ENCODE measurements at regions not wholly inside any gene's neighbourhood (a gene's known extent, or its start where the extent isn't known, plus 50 kb on each side); places are given as distances from the start of the nearest gene placed in this dataset.
"Not testable (repeated sequence)": the region's sequence is repeated elsewhere in the genome, so short reads cannot be mapped to it uniquely, and the experiment has no call there.

DNA sequence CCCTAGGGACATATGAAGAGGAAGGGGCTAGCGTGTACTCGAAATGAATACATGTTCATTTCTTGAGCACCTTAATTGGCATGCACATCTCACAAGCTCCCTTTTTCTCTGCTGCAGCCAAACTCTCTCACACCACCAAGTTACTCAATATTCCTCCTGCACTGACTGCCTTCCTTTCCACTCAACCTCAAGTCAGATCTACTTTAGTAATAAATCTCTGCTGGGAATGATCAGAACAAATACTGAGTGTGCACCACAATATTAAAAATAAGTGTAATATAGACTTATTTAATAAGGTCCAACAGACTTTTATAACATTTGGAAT is 995.8 kb upstream of the WWC1 start:
- Mint-ChIP-seq H3K27ac (no peak overlapping the region), H3K36me3 (ENCODE audit: low read depth) (no peaks in the 10 kb centered on the region), H3K9me3 (peaks cover 16% of the 10 kb centered on the region), H3K4me1 (ENCODE audit: low read depth) (no peaks in the 10 kb centered on the region), H3K27me3 (ENCODE audit: low read depth) (no peaks in the 10 kb centered on the region), H3K4me3 (no peak overlapping the region)
- no peak for DNase-seq (ENCODE audit: low spot score)

DNA sequence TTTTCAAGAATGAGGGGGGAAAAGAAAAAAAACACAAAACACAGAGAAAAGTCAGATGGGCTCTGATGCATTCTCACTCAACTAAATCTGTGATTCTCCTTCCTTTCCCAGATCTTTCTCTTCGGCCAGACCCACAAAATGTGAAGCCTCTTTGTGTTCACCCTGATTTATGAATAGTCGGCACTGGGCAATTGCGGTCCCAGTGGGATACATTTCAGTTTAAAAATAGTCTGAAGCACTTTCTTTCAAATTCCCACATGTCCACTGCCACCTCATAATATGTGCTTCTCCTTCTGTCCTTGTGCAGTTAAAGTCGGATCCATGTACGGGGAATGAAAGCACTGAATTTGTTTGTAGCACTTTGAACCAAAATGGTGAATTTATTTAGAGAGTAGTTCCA is 995.4 kb upstream of the WWC1 start:
- Mint-ChIP-seq H3K4me1 (ENCODE audit: low read depth) (no peaks in the 10 kb centered on the region), H3K27me3 (ENCODE audit: low read depth) (no peaks in the 10 kb centered on the region), H3K27ac (no peak overlapping the region), H3K9me3 (peaks cover 16% of the 10 kb centered on the region), H3K36me3 (ENCODE audit: low read depth) (no peaks in the 10 kb centered on the region), H3K4me3 (no peak overlapping the region)
- DNase-seq (ENCODE audit: low spot score), result no peak

DNA sequence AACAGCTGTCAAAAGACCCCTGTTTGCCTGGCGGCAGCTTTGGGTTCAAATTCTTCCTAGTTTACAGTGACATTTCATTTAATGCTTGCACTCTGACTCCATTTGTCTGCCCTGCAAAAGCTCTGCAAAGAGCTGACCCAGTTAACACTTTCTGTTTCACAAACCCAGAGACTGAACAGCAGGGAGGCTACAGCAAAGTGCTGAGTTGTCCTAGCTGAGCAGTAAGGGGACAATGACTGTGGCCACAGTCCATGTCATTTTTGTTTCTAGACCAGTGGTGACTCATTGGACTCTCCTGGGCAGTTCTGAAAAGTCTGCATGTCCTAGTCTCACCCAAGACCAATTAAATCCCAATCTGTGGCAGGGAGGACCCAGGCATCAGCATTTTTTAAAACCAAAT is 994.8 kb upstream of the WWC1 start:
- no peaks in the 10 kb centered on the region for H3K36me3 Mint-ChIP-seq (ENCODE audit: low read depth)
- no peak overlapping the region for H3K27ac Mint-ChIP-seq
- H3K4me3 Mint-ChIP-seq, result no peak overlapping the region
- H3K9me3 Mint-ChIP-seq, result peaks cover 21% of the 10 kb centered on the region
- no peak for DNase-seq (ENCODE audit: low spot score)
- H3K4me1 Mint-ChIP-seq (ENCODE audit: low read depth), result no peaks in the 10 kb centered on the region
- H3K27me3 Mint-ChIP-seq (ENCODE audit: low read depth), result no peaks in the 10 kb centered on the region

DNA sequence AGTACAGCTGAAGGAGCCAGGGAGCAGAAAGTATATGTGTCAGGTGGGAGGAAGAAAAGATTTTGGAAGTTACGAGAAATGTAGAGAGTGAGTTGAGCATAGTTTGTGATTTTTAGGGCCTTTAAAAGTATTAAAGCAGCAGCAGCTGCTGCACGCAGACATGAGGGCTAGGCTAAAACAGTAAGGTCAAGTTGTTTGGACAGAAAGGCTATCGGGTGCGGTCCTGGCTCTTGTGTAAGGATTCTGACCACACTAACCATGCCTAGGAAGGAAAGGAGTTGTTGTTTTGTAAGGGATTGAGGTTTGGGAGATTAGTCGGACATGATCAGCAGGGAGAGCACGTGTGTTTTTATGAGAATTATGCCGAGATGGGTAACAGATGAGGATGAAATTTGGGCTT is 991.6 kb upstream of the WWC1 start:
- H3K27ac Mint-ChIP-seq; H3K36me3 Mint-ChIP-seq (ENCODE audit: low read depth); H3K4me1 Mint-ChIP-seq (ENCODE audit: low read depth); DNase-seq (ENCODE audit: low spot score); H3K4me3 Mint-ChIP-seq; H3K27me3 Mint-ChIP-seq (ENCODE audit: low read depth): not testable (repeated sequence)
- peaks cover 28% of the 10 kb centered on the region for H3K9me3 Mint-ChIP-seq

DNA sequence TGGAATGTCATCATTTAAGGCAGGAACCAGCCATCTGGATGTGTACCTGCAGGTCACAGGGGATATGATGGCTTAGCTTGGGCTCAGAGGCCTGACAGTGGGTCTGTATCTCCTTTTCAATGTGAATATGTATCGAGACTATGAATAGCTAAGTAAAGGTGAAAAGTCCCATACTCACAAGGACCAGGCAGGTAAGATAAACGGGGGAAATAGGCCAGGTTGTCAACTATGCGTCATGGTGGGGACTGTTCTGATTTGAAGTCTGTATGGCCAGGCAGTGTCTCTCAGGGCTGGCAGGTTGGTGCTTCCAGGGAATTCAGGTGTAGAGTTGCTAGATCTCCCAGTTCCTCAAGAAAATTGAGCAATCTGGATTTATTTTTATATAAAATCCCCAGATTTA is 987.9 kb upstream of the WWC1 start:
- H3K27me3 Mint-ChIP-seq (ENCODE audit: low read depth), result no peaks in the 10 kb centered on the region
- H3K27ac Mint-ChIP-seq, result no peak overlapping the region
- DNase-seq (ENCODE audit: low spot score), result no peak
- H3K4me3 Mint-ChIP-seq, result no peak overlapping the region
- H3K4me1 Mint-ChIP-seq (ENCODE audit: low read depth), result no peaks in the 10 kb centered on the region
- H3K36me3 Mint-ChIP-seq (ENCODE audit: low read depth), result no peaks in the 10 kb centered on the region
- H3K9me3 Mint-ChIP-seq, result peaks cover 35% of the 10 kb centered on the region

DNA sequence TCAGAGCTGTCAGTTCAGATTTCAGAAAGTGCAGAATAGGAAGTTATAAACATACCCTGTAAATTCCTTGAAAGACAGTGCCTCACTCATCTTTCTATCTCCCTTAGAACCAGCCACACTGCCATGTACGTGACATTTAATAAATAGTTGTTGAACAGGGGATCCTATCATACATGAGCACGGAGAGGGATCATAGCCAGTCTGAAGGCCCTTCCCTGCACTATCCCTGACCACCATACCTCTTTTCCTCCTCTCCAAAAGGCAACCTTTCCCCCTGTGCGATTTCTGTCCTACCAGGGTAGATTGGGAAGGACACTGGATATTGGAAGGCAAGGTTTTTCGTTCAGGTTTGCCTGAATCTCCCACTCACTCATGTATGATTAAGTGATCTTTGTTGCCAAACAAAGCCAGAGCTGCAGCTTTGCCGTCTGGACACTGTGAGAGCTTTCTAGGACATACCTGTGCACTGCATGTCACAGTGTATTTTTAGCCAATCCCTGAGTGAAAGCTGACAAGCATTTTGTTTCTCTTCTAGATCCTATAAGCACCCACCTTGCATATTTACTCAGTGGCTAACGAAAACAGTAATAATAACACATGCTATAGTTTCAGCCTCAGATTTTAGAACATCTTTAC is 986.5 kb upstream of the WWC1 start:
- Mint-ChIP-seq H3K27ac (no peak overlapping the region), H3K36me3 (ENCODE audit: low read depth) (no peaks in the 10 kb centered on the region), H3K9me3 (peaks cover 31% of the 10 kb centered on the region), H3K4me1 (ENCODE audit: low read depth) (no peaks in the 10 kb centered on the region), H3K4me3 (no peak overlapping the region), H3K27me3 (ENCODE audit: low read depth) (no peaks in the 10 kb centered on the region)
- DNase-seq (ENCODE audit: low spot score), result no peak

DNA sequence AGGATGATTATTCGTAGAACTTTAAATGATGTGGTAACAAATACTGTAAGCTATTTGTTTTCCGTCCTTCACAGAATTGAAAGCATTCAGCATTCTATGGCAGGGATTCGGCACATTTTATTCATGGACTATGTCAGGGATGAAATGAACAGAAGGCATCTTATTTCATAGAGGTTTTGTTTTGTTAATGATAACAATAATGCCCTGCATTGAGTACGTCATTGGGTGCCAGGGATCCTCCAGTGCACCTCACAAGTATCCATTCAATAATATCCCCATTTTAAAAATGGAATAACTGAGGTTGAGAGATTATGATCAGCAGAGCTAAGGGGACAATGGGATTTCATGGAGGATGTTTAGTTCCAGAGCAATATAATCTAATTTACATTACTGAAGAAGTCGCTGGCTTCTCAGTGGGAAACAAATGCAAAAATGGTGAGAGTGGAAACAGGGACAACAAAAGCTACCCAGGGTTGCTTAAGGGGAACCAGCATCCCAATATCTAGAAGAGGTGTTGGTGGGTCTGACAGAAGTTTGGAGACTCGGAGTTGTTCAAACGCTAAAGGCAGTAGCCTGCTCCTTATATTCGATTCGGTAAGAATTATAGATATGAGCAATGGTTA is 985.7 kb upstream of the WWC1 start:
- Mint-ChIP-seq H3K4me1 (ENCODE audit: low read depth) (no peaks in the 10 kb centered on the region), H3K27ac (no peak overlapping the region)

DNA sequence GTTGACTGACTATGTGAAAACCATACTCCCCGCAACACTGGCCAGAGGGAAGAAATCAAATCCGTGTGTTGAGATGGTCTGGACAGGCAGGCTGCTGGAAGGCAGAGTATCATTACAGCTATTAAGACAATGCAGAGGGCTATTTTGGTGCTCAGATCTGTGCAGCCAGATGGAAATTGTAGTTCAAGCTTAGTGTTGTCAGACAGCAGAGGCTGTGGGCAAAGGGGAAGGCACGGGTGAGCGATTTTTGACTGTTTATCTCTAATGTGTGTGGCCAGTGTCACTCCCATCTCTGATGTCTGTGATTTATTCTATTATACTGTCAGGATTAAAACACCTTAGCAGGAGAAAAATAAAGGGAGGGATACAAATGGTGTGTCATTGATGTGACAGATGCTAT is 984.4 kb upstream of the WWC1 start:
- Mint-ChIP-seq H3K4me1 (ENCODE audit: low read depth) (no peaks in the 10 kb centered on the region), H3K27me3 (ENCODE audit: low read depth) (no peaks in the 10 kb centered on the region), H3K36me3 (ENCODE audit: low read depth) (no peaks in the 10 kb centered on the region), H3K27ac (no peak overlapping the region), H3K9me3 (peaks cover 18% of the 10 kb centered on the region), H3K4me3 (no peak overlapping the region)
- no peak for DNase-seq (ENCODE audit: low spot score)

More for the DNA sequence above, 985.7 kb upstream of the WWC1 start:
- DNase-seq (ENCODE audit: low spot score), result no peak
- Mint-ChIP-seq H3K27me3 (ENCODE audit: low read depth) (no peaks in the 10 kb centered on the region), H3K4me3 (no peak overlapping the region), H3K36me3 (ENCODE audit: low read depth) (no peaks in the 10 kb centered on the region), H3K9me3 (peaks cover 23% of the 10 kb centered on the region)

DNA sequence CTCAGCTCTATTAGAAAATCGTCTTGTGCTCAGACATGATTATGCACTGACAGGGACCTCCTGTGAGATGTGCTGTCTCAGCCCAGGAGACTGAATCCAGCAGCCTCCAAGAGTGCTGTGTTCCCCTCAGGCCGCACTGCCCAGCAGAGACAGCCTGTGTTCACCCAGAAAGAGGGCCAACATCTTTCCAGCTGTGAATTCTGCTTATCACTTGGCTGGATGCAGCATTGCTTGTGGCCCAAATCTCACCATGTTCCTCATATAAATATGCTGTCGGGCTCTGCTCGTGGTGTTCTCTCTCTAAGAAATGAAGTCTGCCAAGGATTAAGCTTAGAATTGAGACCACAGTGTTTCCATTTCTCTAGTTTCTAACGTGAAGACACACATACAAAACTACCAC is 983.0 kb upstream of the WWC1 start:
- no peaks in the 10 kb centered on the region for H3K27me3 Mint-ChIP-seq (ENCODE audit: low read depth)
- no peak overlapping the region for H3K27ac Mint-ChIP-seq
- H3K4me3 Mint-ChIP-seq, result no peak overlapping the region
- DNase-seq (ENCODE audit: low spot score), result no peak
- peaks cover 11% of the 10 kb centered on the region for H3K9me3 Mint-ChIP-seq
- H3K36me3 Mint-ChIP-seq (ENCODE audit: low read depth), result no peaks in the 10 kb centered on the region
- H3K4me1 Mint-ChIP-seq (ENCODE audit: low read depth), result no peaks in the 10 kb centered on the region

DNA sequence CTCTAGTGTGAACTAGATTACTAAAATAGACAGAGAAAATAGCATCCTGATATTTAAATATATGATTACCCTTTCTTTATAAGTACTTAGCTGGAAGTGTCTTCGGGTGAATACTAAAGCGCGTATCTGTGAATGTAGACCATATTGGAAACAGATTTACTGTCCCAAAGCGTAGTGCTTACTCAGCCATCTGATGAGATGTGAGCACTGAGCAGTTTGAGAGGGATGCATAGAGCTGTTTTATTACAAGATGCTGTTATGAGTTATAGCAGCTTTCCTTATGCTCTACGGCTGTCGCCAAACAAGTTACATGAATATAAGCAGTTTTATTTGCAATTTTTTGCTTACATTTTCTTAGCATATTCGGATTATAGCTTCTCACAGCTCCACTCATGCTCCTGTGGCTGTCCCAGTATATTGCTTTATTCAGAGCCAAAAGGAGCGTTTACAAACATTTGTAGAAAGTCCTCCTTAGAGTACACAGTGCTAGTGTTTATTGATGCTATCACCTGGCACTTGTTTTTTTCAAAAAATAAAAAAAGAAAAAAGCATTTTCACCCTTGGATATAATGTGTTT is 981.4 kb upstream of the WWC1 start:
- H3K36me3 Mint-ChIP-seq (ENCODE audit: low read depth), result no peaks in the 10 kb centered on the region
- no peak overlapping the region for H3K4me3 Mint-ChIP-seq
- H3K4me1 Mint-ChIP-seq (ENCODE audit: low read depth), result no peaks in the 10 kb centered on the region
- DNase-seq (ENCODE audit: low spot score), result no peak
- H3K27ac Mint-ChIP-seq, result no peak overlapping the region
- H3K27me3 Mint-ChIP-seq (ENCODE audit: low read depth), result no peaks in the 10 kb centered on the region
- peaks cover 14% of the 10 kb centered on the region for H3K9me3 Mint-ChIP-seq

DNA sequence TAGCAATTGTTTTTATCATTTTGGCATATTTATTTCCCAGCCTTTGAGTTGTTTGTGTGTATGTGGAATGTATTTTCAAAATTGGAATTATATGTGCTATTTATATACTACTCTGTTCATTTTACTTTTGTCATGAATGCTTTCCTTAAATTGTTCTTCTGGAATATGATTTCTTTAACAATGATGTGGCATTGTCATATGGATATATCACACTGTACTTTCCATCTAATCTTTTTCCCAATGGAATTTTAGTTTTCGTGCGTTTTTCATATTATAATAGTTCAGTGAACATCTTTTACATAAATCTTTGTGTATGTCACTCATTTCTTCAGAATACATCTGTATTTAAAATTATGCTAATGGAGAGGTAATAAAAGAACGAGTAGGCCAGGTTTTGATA is 980.1 kb upstream of the WWC1 start:
- Mint-ChIP-seq H3K36me3 (ENCODE audit: low read depth) (no peaks in the 10 kb centered on the region), H3K4me1 (ENCODE audit: low read depth) (no peaks in the 10 kb centered on the region), H3K27ac (no peak overlapping the region), H3K4me3 (no peak overlapping the region), H3K9me3 (peaks cover 14% of the 10 kb centered on the region), H3K27me3 (ENCODE audit: low read depth) (no peaks in the 10 kb centered on the region)
- no peak for DNase-seq (ENCODE audit: low spot score)

DNA sequence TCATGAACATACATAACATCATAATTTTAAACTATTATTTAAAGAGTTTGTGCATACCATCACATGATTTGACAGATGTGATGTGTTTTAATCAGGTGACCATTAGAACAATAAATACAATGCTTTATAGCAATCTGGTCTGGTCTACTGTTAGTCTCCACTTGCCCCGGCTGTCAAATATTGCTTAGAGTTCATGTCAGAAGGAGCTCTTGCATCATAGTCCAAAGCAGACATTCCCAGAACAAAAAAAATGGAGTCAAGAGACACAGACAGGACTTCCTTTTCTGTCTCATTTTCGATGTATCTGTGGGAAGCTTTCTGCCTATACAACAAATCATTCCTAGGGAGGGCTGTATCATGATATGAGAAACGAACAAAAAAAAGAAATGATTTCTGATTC is 979.2 kb upstream of the WWC1 start:
- H3K36me3 Mint-ChIP-seq (ENCODE audit: low read depth), result no peaks in the 10 kb centered on the region
- no peaks in the 10 kb centered on the region for H3K27me3 Mint-ChIP-seq (ENCODE audit: low read depth)
- H3K9me3 Mint-ChIP-seq, result peaks cover 10% of the 10 kb centered on the region
- H3K4me3 Mint-ChIP-seq, result no peak overlapping the region
- no peaks in the 10 kb centered on the region for H3K4me1 Mint-ChIP-seq (ENCODE audit: low read depth)
- no peak for DNase-seq (ENCODE audit: low spot score)
- H3K27ac Mint-ChIP-seq, result no peak overlapping the region

DNA sequence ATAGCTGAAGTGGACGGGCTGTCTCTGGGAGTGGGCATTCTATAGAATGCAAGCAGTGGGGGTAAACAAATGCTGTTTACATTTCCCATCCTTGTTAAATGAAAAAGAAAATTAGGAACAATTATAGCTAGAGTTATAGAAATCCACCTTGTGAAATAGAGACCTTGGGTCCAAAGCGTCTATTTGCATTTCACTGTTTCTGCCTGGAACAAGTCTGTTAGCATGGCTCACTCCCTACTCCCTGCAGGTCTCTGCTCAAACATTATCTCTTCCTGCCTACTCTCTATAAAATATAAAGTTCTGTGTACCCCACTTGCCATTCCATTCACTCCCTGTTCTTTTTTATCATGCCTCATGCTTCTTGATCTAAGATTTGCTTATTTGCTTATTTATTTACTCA is 975.7 kb upstream of the WWC1 start:
- Mint-ChIP-seq H3K4me1 (ENCODE audit: low read depth) (no peaks in the 10 kb centered on the region), H3K36me3 (ENCODE audit: low read depth) (no peaks in the 10 kb centered on the region), H3K27me3 (ENCODE audit: low read depth) (no peaks in the 10 kb centered on the region), H3K27ac (no peak overlapping the region), H3K4me3 (no peak overlapping the region), H3K9me3 (peaks cover 10% of the 10 kb centered on the region)
- no peak for DNase-seq (ENCODE audit: low spot score)

DNA sequence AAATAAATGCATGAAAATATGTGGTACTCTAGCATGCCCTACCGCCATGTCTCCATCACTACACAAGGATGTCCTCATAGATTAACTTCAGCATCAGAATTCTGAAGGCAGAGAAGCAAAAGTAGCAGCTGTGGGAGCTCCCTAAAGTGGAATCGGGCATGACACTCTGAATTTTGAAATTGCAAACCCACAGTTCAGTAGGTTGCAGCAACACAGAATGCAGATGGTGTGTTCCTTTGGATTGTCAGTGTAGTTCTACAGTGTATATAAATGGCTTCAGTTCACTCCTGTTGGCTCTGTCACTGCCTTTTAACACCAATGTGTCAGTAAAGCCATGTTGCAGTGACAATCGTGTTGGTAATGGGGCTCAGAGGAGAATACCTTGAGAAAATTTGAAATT is 973.6 kb upstream of the WWC1 start:
- Mint-ChIP-seq H3K27me3 (ENCODE audit: low read depth) (no peaks in the 10 kb centered on the region), H3K4me1 (ENCODE audit: low read depth) (no peaks in the 10 kb centered on the region), H3K36me3 (ENCODE audit: low read depth) (no peaks in the 10 kb centered on the region), H3K4me3 (no peak overlapping the region), H3K27ac (no peak overlapping the region), H3K9me3 (peaks cover 11% of the 10 kb centered on the region)
- no peak for DNase-seq (ENCODE audit: low spot score)

DNA sequence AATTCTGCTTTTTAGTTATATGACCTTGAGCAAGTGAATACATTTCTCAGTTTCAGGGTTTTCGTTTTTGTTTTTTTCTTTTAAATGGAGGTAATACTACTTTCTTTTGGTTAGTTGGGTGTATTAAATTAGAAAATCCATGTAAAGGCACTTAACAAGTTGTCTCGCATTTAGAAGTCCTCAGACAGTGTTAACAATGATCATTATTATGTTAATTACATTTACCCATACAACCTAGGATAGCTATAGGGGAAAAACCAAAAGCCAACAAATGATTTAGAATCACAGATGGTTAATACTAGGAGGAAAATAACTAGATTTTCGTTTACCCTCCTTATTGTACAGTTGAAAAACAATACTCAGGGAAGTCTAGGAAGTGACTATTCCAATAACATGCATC is 972.2 kb upstream of the WWC1 start:
- Mint-ChIP-seq H3K9me3 (peaks cover 7% of the 10 kb centered on the region), H3K27me3 (ENCODE audit: low read depth) (no peaks in the 10 kb centered on the region)

More for the DNA sequence above, 972.2 kb upstream of the WWC1 start:
- Mint-ChIP-seq H3K27ac (no peak overlapping the region), H3K4me3 (no peak overlapping the region), H3K4me1 (ENCODE audit: low read depth) (no peaks in the 10 kb centered on the region), H3K36me3 (ENCODE audit: low read depth) (no peaks in the 10 kb centered on the region)
- no peak for DNase-seq (ENCODE audit: low spot score)
